ENCODE measurements at regions not wholly inside any gene's neighbourhood (a gene's known extent, or its start where the extent isn't known, plus 50 kb on each side); places are given as distances from the start of the nearest gene placed in this dataset.

DNA sequence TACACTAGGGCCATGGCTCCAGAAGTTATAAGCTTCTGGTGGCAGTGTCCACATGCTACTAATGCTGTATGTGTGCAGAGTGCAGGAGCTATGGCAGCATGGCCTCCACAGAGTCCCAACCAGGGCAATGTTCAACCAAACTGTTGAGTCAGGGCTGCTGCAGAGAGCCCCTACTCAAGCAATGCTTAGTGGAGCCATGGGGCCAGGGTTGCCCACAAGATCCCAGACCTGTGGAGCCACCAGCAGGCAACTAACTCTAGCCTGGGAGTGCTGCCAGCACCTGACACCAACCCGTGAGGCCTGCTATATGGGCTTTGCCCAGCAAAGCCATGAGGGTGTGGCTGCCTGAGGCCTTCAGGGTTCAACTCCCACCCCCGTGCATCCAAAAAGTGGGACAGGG lies 655.2 kb downstream of the TBC1D22A start:
- H3K4ac ChIP-seq (ENCODE audit: low read length) = no peak overlapping the region
- H3K4me2 ChIP-seq (ENCODE audit: insufficient read depth, low read length, poor library complexity, severe bottlenecking) = no peak overlapping the region
- no peak overlapping the region for H2BK15ac ChIP-seq (ENCODE audit: low read length)
- H4K8ac ChIP-seq (ENCODE audit: low read depth, low read length) = no peak overlapping the region
- H3K27ac ChIP-seq (replicated peaks; ENCODE audit: low read length) = no peak overlapping the region
- no peak overlapping the region for H2BK120ac ChIP-seq (ENCODE audit: low read depth, low read length)
- H3K14ac ChIP-seq (ENCODE audit: low read length) = no peak overlapping the region
- peak overlapping the region; percentile 47 for H3K9ac ChIP-seq (ENCODE audit: low read depth, low read length, poor library complexity)
- H3K27me3 ChIP-seq (ENCODE audit: control insufficient read depth in 3 of 3, insufficient read depth in 3 of 3, low read depth in 1 of 3, low read length in 3 of 3) = no peaks in the 10 kb centered on the region
- no peak overlapping the region for H3K23ac ChIP-seq (ENCODE audit: low read depth, low read length, poor library complexity)
- H3K4me1 ChIP-seq (ENCODE audit: control insufficient read depth in 2 of 2, insufficient read depth in 1 of 2, low read depth in 1 of 2, low read length in 2 of 2) = no peaks in the 10 kb centered on the region
- H3K4me3 ChIP-seq (ENCODE audit: low read length in 2 of 2) = peak overlapping the region in 1 of 2 donors; percentile 33
- DNase-seq (ENCODE audit: low spot score) = no peak
- no peak overlapping the region for H2AFZ ChIP-seq (ENCODE audit: low read length)
- H4K91ac ChIP-seq (ENCODE audit: low read depth, low read length, poor library complexity) = no peak overlapping the region
- no CpG with 5 or more reads among the region's 2 CpGs for WGBS, 2 donors (ENCODE audit: extremely low coverage in 2 of 2, insufficient read length in 2 of 2, insufficient replicate concordance in 1 of 2)
- H2BK12ac ChIP-seq (ENCODE audit: low read length) = no peak overlapping the region
- no peak overlapping the region for H2AK5ac ChIP-seq (ENCODE audit: low read depth, low read length)
- H3K36me3 ChIP-seq (replicated peaks in 1 of 2; ENCODE audit: control insufficient read depth in 2 of 2, insufficient read depth in 2 of 2, low read length in 2 of 2) = no peaks in the 10 kb centered on the region
- H3K79me1 ChIP-seq (ENCODE audit: low read depth, low read length) = no peaks in the 10 kb centered on the region
- H2BK5ac ChIP-seq (ENCODE audit: low read length) = no peak overlapping the region
- peaks cover 0 to 36% of the 10 kb centered on the region in 2 donors for H3K9me3 ChIP-seq (replicated peaks in 1 of 2; ENCODE audit: control insufficient read depth in 2 of 2, insufficient read depth in 1 of 2, low read depth in 1 of 2, low read length in 2 of 2)
- H3K18ac ChIP-seq (ENCODE audit: low read length) = no peak overlapping the region

DNA sequence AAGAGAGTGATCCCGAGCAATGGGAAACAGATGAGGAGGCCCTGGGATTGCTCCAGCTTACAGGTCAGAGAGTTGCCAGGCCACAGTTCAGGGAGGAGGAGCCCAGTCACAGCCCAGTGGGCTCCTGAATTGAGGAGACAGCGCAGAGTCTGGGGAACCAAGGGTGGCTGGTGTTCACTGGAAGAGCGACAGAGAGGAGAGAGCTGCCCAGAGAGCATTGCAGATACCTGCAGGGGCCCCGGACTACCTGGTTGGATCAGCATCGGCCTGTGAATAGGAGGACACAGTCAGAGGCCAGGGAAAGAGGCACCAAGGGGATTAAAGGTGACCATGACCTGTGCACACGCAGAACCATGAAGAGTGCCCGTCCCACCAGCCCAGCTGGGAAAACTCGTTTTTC lies 648.6 kb downstream of the TBC1D22A start:
- no peak for DNase-seq (ENCODE audit: low spot score)
- no peak overlapping the region for H3K4me2 ChIP-seq (ENCODE audit: insufficient read depth, low read length, poor library complexity, severe bottlenecking)
- no peak overlapping the region for H4K91ac ChIP-seq (ENCODE audit: low read depth, low read length, poor library complexity)
- no peak overlapping the region for H3K18ac ChIP-seq (ENCODE audit: low read length)
- no peak overlapping the region for H3K14ac ChIP-seq (ENCODE audit: low read length)
- H2BK12ac ChIP-seq (ENCODE audit: low read length) = no peak overlapping the region
- peaks cover 2% of the 10 kb centered on the region for H3K79me1 ChIP-seq (ENCODE audit: low read depth, low read length)
- no peak overlapping the region for H3K4me3 ChIP-seq (ENCODE audit: low read length in 2 of 2)
- no peak overlapping the region for H3K9ac ChIP-seq (ENCODE audit: low read depth, low read length, poor library complexity)
- no peak overlapping the region for H4K8ac ChIP-seq (ENCODE audit: low read depth, low read length)
- no peak overlapping the region for H2BK120ac ChIP-seq (ENCODE audit: low read depth, low read length)
- peaks cover 0 to 43% of the 10 kb centered on the region in 2 donors for H3K9me3 ChIP-seq (replicated peaks in 1 of 2; ENCODE audit: control insufficient read depth in 2 of 2, insufficient read depth in 1 of 2, low read depth in 1 of 2, low read length in 2 of 2)
- H3K4me1 ChIP-seq (ENCODE audit: control insufficient read depth in 2 of 2, insufficient read depth in 1 of 2, low read depth in 1 of 2, low read length in 2 of 2) = no peaks in the 10 kb centered on the region
- WGBS, 2 donors (ENCODE audit: extremely low coverage in 2 of 2, insufficient read length in 2 of 2, insufficient replicate concordance in 1 of 2) = no CpG with 5 or more reads among the region's 8 CpGs
- H3K36me3 ChIP-seq (replicated peaks in 1 of 2; ENCODE audit: control insufficient read depth in 2 of 2, insufficient read depth in 2 of 2, low read length in 2 of 2) = no peaks in the 10 kb centered on the region
- no peak overlapping the region for H2AK5ac ChIP-seq (ENCODE audit: low read depth, low read length)
- H2AFZ ChIP-seq (ENCODE audit: low read length) = no peak overlapping the region
- no peak overlapping the region for H2BK15ac ChIP-seq (ENCODE audit: low read length)
- no peak overlapping the region for H3K4ac ChIP-seq (ENCODE audit: low read length)
- H2BK5ac ChIP-seq (ENCODE audit: low read length) = no peak overlapping the region
- no peak overlapping the region for H3K27ac ChIP-seq (replicated peaks; ENCODE audit: low read length)
- H3K27me3 ChIP-seq (ENCODE audit: control insufficient read depth in 3 of 3, insufficient read depth in 3 of 3, low read depth in 1 of 3, low read length in 3 of 3) = peaks cover 0 to 3% (median 0%) of the 10 kb centered on the region in 3 experiments
- no peak overlapping the region for H3K23ac ChIP-seq (ENCODE audit: low read depth, low read length, poor library complexity)

DNA sequence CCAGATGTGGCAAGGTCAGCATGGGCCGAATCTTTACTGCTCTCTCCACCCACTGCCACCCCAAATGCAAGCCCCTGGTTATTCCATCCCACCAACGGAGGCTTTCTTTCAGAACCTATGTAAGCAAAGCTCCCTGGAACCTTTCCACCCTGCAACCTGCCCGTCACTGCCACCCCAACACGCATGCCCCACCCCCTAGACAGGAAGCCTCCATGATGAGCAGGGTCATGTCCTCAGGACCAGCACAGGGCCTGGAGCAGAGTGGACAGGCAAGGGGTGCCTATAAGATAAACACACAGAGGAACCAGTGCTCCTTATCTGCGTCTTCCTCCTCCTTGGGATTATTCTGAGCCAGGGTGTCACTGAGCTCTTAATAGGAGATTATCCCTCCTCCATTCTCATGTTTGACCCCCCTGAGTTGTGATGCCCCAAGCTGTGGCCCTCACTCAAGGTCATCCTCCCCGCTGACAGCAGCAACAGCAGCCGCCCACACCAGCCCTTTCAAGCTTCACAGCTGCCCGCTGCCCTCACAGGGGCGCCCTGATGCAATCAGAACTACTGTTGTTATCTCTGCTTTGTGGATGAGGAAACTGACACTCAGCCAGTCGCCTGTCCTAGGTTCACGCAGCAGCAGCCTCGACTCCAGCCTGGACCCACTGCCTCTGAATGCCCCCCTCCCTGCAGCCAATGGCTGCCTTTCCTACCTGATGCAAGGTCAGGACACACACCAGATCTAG lies 647.3 kb downstream of the TBC1D22A start:
- H3K23ac ChIP-seq (ENCODE audit: low read depth, low read length, poor library complexity) = no peak overlapping the region
- H2AFZ ChIP-seq (ENCODE audit: low read length) = no peak overlapping the region
- no peak overlapping the region for H2BK120ac ChIP-seq (ENCODE audit: low read depth, low read length)
- H3K36me3 ChIP-seq (replicated peaks in 1 of 2; ENCODE audit: control insufficient read depth in 2 of 2, insufficient read depth in 2 of 2, low read length in 2 of 2) = no peaks in the 10 kb centered on the region
- peaks cover 0 to 3% (median 0%) of the 10 kb centered on the region in 3 experiments for H3K27me3 ChIP-seq (ENCODE audit: control insufficient read depth in 3 of 3, insufficient read depth in 3 of 3, low read depth in 1 of 3, low read length in 3 of 3)
- H3K18ac ChIP-seq (ENCODE audit: low read length) = no peak overlapping the region
- no peaks in the 10 kb centered on the region for H3K4me1 ChIP-seq (ENCODE audit: control insufficient read depth in 2 of 2, insufficient read depth in 1 of 2, low read depth in 1 of 2, low read length in 2 of 2)
- no peak overlapping the region for H2BK5ac ChIP-seq (ENCODE audit: low read length)
- H3K4ac ChIP-seq (ENCODE audit: low read length) = no peak overlapping the region
- H2AK5ac ChIP-seq (ENCODE audit: low read depth, low read length) = no peak overlapping the region
- H3K4me3 ChIP-seq (ENCODE audit: low read length in 2 of 2) = no peak overlapping the region
- no peak overlapping the region for H4K8ac ChIP-seq (ENCODE audit: low read depth, low read length)
- no peak overlapping the region for H2BK12ac ChIP-seq (ENCODE audit: low read length)
- no peak overlapping the region for H4K91ac ChIP-seq (ENCODE audit: low read depth, low read length, poor library complexity)
- no peak overlapping the region for H3K4me2 ChIP-seq (ENCODE audit: insufficient read depth, low read length, poor library complexity, severe bottlenecking)
- H3K27ac ChIP-seq (replicated peaks; ENCODE audit: low read length) = no peak overlapping the region
- no CpG with 5 or more reads among the region's 12 CpGs for WGBS, 2 donors (ENCODE audit: extremely low coverage in 2 of 2, insufficient read length in 2 of 2, insufficient replicate concordance in 1 of 2)
- H3K79me1 ChIP-seq (ENCODE audit: low read depth, low read length) = peaks cover 2% of the 10 kb centered on the region
- no peak overlapping the region for H2BK15ac ChIP-seq (ENCODE audit: low read length)
- DNase-seq (ENCODE audit: low spot score) = no peak
- H3K9ac ChIP-seq (ENCODE audit: low read depth, low read length, poor library complexity) = no peak overlapping the region
- no peak overlapping the region for H3K14ac ChIP-seq (ENCODE audit: low read length)
- H3K9me3 ChIP-seq (replicated peaks in 1 of 2; ENCODE audit: control insufficient read depth in 2 of 2, insufficient read depth in 1 of 2, low read depth in 1 of 2, low read length in 2 of 2) = peaks cover 0 to 42% of the 10 kb centered on the region in 2 donors

GRCh38 chr22:47408409-47408808 lies 646.0 kb downstream of the TBC1D22A start:
- no peak overlapping the region for H2BK5ac ChIP-seq (ENCODE audit: low read length)
- no peak overlapping the region for H4K91ac ChIP-seq (ENCODE audit: low read depth, low read length, poor library complexity)
- no peak overlapping the region for H3K23ac ChIP-seq (ENCODE audit: low read depth, low read length, poor library complexity)
- no peaks in the 10 kb centered on the region for H3K4me1 ChIP-seq (ENCODE audit: control insufficient read depth in 2 of 2, insufficient read depth in 1 of 2, low read depth in 1 of 2, low read length in 2 of 2)
- H2BK15ac ChIP-seq (ENCODE audit: low read length) = no peak overlapping the region
- H3K27ac ChIP-seq (replicated peaks; ENCODE audit: low read length) = no peak overlapping the region
- no peak overlapping the region for H3K4ac ChIP-seq (ENCODE audit: low read length)
- no peak overlapping the region for H3K9ac ChIP-seq (ENCODE audit: low read depth, low read length, poor library complexity)
- no CpG with 5 or more reads among the region's 7 CpGs for WGBS, 2 donors (ENCODE audit: extremely low coverage in 2 of 2, insufficient read length in 2 of 2, insufficient replicate concordance in 1 of 2)
- H2AFZ ChIP-seq (ENCODE audit: low read length) = no peak overlapping the region
- no peak for DNase-seq (ENCODE audit: low spot score)
- no peak overlapping the region for H3K4me2 ChIP-seq (ENCODE audit: insufficient read depth, low read length, poor library complexity, severe bottlenecking)
- H3K27me3 ChIP-seq (ENCODE audit: control insufficient read depth in 3 of 3, insufficient read depth in 3 of 3, low read depth in 1 of 3, low read length in 3 of 3) = peaks cover 0 to 7% (median 1%) of the 10 kb centered on the region in 3 experiments
- no peak overlapping the region for H3K14ac ChIP-seq (ENCODE audit: low read length)
- H3K18ac ChIP-seq (ENCODE audit: low read length) = no peak overlapping the region
- no peak overlapping the region for H2BK120ac ChIP-seq (ENCODE audit: low read depth, low read length)
- H3K4me3 ChIP-seq (ENCODE audit: low read length in 2 of 2) = peak overlapping the region in 1 of 2 donors; percentile 54
- H2BK12ac ChIP-seq (ENCODE audit: low read length) = no peak overlapping the region
- no peak overlapping the region for H2AK5ac ChIP-seq (ENCODE audit: low read depth, low read length)
- H3K79me1 ChIP-seq (ENCODE audit: low read depth, low read length) = peaks cover 2% of the 10 kb centered on the region
- no peaks in the 10 kb centered on the region for H3K36me3 ChIP-seq (replicated peaks in 1 of 2; ENCODE audit: control insufficient read depth in 2 of 2, insufficient read depth in 2 of 2, low read length in 2 of 2)
- H3K9me3 ChIP-seq (replicated peaks in 1 of 2; ENCODE audit: control insufficient read depth in 2 of 2, insufficient read depth in 1 of 2, low read depth in 1 of 2, low read length in 2 of 2) = peaks cover 0 to 52% of the 10 kb centered on the region in 2 donors
- no peak overlapping the region for H4K8ac ChIP-seq (ENCODE audit: low read depth, low read length)
